PC-3 (cell line): ENCODE measurements at regions not wholly inside any gene's neighbourhood (a gene's known extent, or its start where the extent isn't known, plus 50 kb on each side); places are given as distances from the start of the nearest gene placed in this dataset.

Source experiments
- ATAC-seq: fragments of 200-7000 bp; cut with Tn5 transposase; 2 replicates; pipeline ENCODE4 v1.9.1; 2020; ENCODE audit warnings: mild to moderate bottlenecking, moderate library complexity
- BruUV-seq: library from RNA; stranded (reverse); fragments of 400-500 nt; replicated peaks from 2 replicates; lab custom pipeline; 2021; lab: Mats Ljungman, UMichigan
- CTCF ChIA-PET: fragments of 300-600 bp; sonication (Branson Sonifier 250); formaldehyde crosslinking; loops from one replicate; lab custom pipeline; 2022; ENCODE audit warnings: antibody characterized with exemption; lab: Charles Lee
- POLR2A ChIA-PET: fragments of 300-600 bp; sonication (Branson Sonifier 250); formaldehyde crosslinking; loops from one replicate; lab custom pipeline; 2022; ENCODE audit warnings: antibody characterized with exemption; ENCODE audit not compliant: unreplicated experiment; lab: Charles Lee
- DNase-seq: peaks from one replicate; pipeline ENCODE4 v3.0.0-alpha.2; 2015
- H2AFZ ChIP-seq: fragments of 300-600 bp; sonication (generic); 2 replicates; pipeline ENCODE4 v1.6.0; 2016; ENCODE audit warnings: antibody characterized with exemption, low read length
- H3F3A ChIP-seq: fragments of 300-600 bp; sonication (generic); one replicate; pipeline ENCODE4 v1.6.0; 2017; ENCODE audit warnings: antibody characterized with exemption, low read length, control low read depth, mild to moderate bottlenecking; ENCODE audit not compliant: unreplicated experiment
- H3K27ac ChIP-seq: fragments of 300-600 bp; sonication (generic); 2 replicates; pipeline ENCODE4 v1.5.1; 2016; ENCODE audit warnings: mild to moderate bottlenecking, low read length
- H3K27me3 ChIP-seq: fragments of 300-600 bp; sonication (generic); 2 replicates; pipeline ENCODE4 v1.6.1; 2016; ENCODE audit warnings: low read length, mixed read lengths
- H3K36me3 ChIP-seq: fragments of 300-600 bp; sonication (generic); 2 replicates; pipeline ENCODE4 v1.6.1; 2016; ENCODE audit warnings: low read depth, mixed run types, low read length, mixed read lengths
- H3K4me1 ChIP-seq: fragments of 300-600 bp; sonication (generic); 2 replicates; pipeline ENCODE4 v1.5.1; 2016; ENCODE audit warnings: low read length; ENCODE audit not compliant: insufficient read depth
- H3K4me2 ChIP-seq: fragments of 300-600 bp; sonication (generic); 2 replicates; pipeline ENCODE4 v1.6.0; 2016; ENCODE audit warnings: low read length
- H3K4me3 ChIP-seq: fragments of 300-600 bp; sonication (generic); 2 replicates; pipeline ENCODE4 v1.5.1; 2016; ENCODE audit warnings: mild to moderate bottlenecking, low read length, mixed read lengths
- H3K79me2 ChIP-seq: fragments of 300-600 bp; sonication (generic); 2 replicates; pipeline ENCODE4 v1.6.1; 2017; ENCODE audit warnings: low read length, mixed read lengths
- H3K9ac ChIP-seq: fragments of 300-600 bp; sonication (generic); 2 replicates; pipeline ENCODE4 v1.6.0; 2016; ENCODE audit warnings: mild to moderate bottlenecking, low read length
- H3K9me2 ChIP-seq: fragments of 300-600 bp; sonication (generic); replicated peaks from 2 replicates; pipeline ENCODE4 v1.6.1; 2016; ENCODE audit warnings: mixed run types, low read length, mixed read lengths
- H3K9me3 ChIP-seq: fragments of 300-600 bp; sonication (generic); 2 replicates; pipeline ENCODE4 v1.6.1; 2016; ENCODE audit warnings: low read length, mixed read lengths
- H4K20me1 ChIP-seq: fragments of 300-600 bp; sonication (generic); 2 replicates; pipeline ENCODE4 v1.6.1; 2016; ENCODE audit warnings: low read length, mixed read lengths
- CTCF ChIP-seq: fragments of 300-600 bp; sonication (generic); conservative IDR thresholded peaks from 2 replicates; pipeline ENCODE4 v1.5.1; 2017; ENCODE audit warnings: antibody characterized with exemption, low read depth, mild to moderate bottlenecking, low read length
- EZH2 ChIP-seq: fragments of 300-600 bp; sonication (generic); IDR thresholded peaks from one replicate; pipeline ENCODE4 v1.6.1; 2017; ENCODE audit warnings: antibody characterized with exemption, mild to moderate bottlenecking, low read length; ENCODE audit not compliant: unreplicated experiment
- EZH2phosphoT487 ChIP-seq: fragments of 300-600 bp; sonication (generic); IDR thresholded peaks from 2 replicates; pipeline ENCODE4 v1.6.1; 2018; ENCODE audit warnings: mild to moderate bottlenecking, antibody characterized with exemption, low read length, borderline replicate concordance
- intact Hi-C: fragments of 100-400 bp; cut with micrococcal nuclease; formaldehyde crosslinking; loops from 2 replicates; pipeline ENCODE4 v1.9.0; 2023

DNA sequence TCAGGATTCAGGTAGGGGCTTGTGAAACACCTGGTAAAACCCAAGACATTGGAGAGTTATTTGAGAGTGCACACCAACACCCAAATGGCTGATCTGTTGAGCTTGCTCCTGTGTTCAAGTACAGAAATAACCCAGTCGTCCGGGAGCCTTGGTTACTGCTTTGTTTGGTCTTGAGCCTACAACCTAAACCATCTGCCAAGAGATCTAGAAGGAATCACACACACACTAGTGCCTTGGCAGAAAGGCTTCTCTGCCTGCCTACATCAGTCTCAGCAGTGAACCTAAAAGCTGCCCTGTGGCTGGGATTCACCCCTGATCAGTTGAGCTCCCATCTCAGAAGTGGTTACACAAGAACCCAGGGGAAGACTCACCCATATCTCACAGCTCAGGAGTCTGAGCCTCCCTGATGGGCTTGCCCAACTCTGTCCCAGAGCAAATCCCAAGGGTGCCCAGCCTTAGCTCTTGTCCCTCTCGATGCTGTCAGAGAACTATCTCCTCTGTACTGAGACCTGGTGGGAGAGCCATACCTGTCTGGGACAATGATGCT is 167.6 kb downstream of the CXCL12 start:
- ChIA-PET CTCF (no interaction called here), POLR2A (no interaction called here)
- Histone ChIP-seq H2AFZ (no peak overlapping the region), H3K79me2 (no peaks in the 10 kb centered on the region), H3K36me3 (no peaks in the 10 kb centered on the region), H4K20me1 (no peaks in the 10 kb centered on the region), H3K4me2 (no peak overlapping the region), H3F3A (no peaks in the 10 kb centered on the region), H3K27me3 (no peaks in the 10 kb centered on the region), H3K27ac (no peak overlapping the region), H3K4me3 (no peak overlapping the region), H3K9me2 (no peaks in the 10 kb centered on the region), H3K9ac (no peak overlapping the region), H3K4me1 (no peaks in the 10 kb centered on the region), H3K9me3 (peaks cover 21% of the 10 kb centered on the region)
- intact Hi-C loops = no loop called here
- no peak for TF ChIP-seq EZH2
- no peak for TF ChIP-seq CTCF
- no peak for TF ChIP-seq EZH2phosphoT487
- BruUV-seq = no TSS peak
- no peak for DNase-seq
- ATAC-seq = no peak

- no peaks in the 10 kb centered on the region for H3K9me2 ChIP-seq
- no peak overlapping the region for H2AFZ ChIP-seq
- no peaks in the 10 kb centered on the region for H3K4me1 ChIP-seq
- no peak overlapping the region for H3K4me2 ChIP-seq
- no peaks in the 10 kb centered on the region for H3K27me3 ChIP-seq
- no peaks in the 10 kb centered on the region for H3F3A ChIP-seq
- no peaks in the 10 kb centered on the region for H3K36me3 ChIP-seq
- ATAC-seq = no peak
- peaks cover 16% of the 10 kb centered on the region for H3K9me3 ChIP-seq
- DNase-seq = no peak
- H3K9ac ChIP-seq = no peak overlapping the region
- intact Hi-C loops = no loop called here
- CTCF ChIA-PET = no interaction called here
- POLR2A ChIA-PET = no interaction called here
- no peaks in the 10 kb centered on the region for H3K79me2 ChIP-seq
- no peak overlapping the region for H3K27ac ChIP-seq
- no TSS peak for BruUV-seq
- TF ChIP-seq EZH2 (no peak), CTCF (no peak), EZH2phosphoT487 (no peak)
- H4K20me1 ChIP-seq = no peaks in the 10 kb centered on the region
- no peak overlapping the region for H3K4me3 ChIP-seq
Measured at GRCh38 chr10:44216073-44216472, 168.8 kb downstream of the CXCL12 start.

DNA sequence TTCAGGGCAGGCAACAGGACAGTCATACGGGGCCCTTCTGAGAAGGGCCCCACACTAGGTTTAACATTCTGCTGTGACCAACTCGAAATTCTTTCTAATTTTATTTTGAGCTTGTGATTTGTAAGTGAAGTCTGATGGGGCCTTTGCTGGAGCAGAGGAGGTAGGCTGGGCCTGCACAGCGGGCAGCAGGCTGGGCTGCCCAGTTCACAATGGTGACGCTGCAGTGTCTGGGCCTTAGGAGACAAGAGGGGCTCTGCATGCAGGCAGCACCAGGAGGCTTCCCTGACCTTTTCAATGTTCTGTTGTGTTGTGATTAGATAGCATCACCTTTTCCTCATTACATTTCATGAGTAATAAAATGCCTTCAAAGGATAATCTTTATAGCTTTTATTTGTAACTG is 175.1 kb downstream of the CXCL12 start:
- CTCF ChIA-PET = no interaction called here
- no TSS peak for BruUV-seq

More for the DNA sequence above, 175.1 kb downstream of the CXCL12 start:
- TF ChIP-seq EZH2phosphoT487 = no peak
- TF ChIP-seq CTCF = no peak
- TF ChIP-seq EZH2 = no peak
- Histone ChIP-seq H3K4me3 (no peak overlapping the region), H3K27ac (no peak overlapping the region), H3K9ac (no peak overlapping the region), H2AFZ (no peak overlapping the region), H3K9me2 (no peaks in the 10 kb centered on the region), H3K27me3 (peaks cover 23% of the 10 kb centered on the region), H3K79me2 (no peaks in the 10 kb centered on the region), H3K4me2 (no peak overlapping the region), H4K20me1 (no peaks in the 10 kb centered on the region), H3K9me3 (no peaks in the 10 kb centered on the region; the same call in 1 of the 2 replicates), H3K4me1 (no peaks in the 10 kb centered on the region), H3F3A (no peaks in the 10 kb centered on the region), H3K36me3 (no peaks in the 10 kb centered on the region)
- ATAC-seq (no peak), DNase-seq (no peak)
- intact Hi-C loops = no loop called here
- POLR2A ChIA-PET = no interaction called here
